A673 (cell line): ENCODE measurements at regions not wholly inside any gene's neighbourhood (a gene's known extent, or its start where the extent isn't known, plus 50 kb on each side); places are given as distances from the start of the nearest gene placed in this dataset.
"Not testable (repeated sequence)": the region's sequence is repeated elsewhere in the genome, so short reads cannot be mapped to it uniquely, and the experiment has no call there.

Source experiments
- BruUV-seq: library from RNA; stranded (reverse); fragments of 400-500 nt; replicated peaks from 2 replicates; lab custom pipeline; 2021; lab: Mats Ljungman, UMichigan
- CTCF ChIA-PET: fragments of 300-600 bp; sonication (Branson Sonifier 250); formaldehyde crosslinking; loops from one replicate; lab custom pipeline; 2022; ENCODE audit warnings: antibody characterized with exemption; lab: Charles Lee
- POLR2A ChIA-PET: fragments of 300-600 bp; sonication (Branson Sonifier 250); formaldehyde crosslinking; loops from one replicate; lab custom pipeline; 2022; ENCODE audit warnings: antibody characterized with exemption; ENCODE audit not compliant: low non-redundant PET; lab: Charles Lee
- DNase-seq: peaks from one replicate; pipeline ENCODE4 v3.0.0-alpha.2; 2015; ENCODE audit warnings: low spot score
- H3K27ac ChIP-seq: fragments of 200-600 bp; sonication (generic); 2 replicates; pipeline ENCODE4 v1.5.1; 2016; ENCODE audit warnings: mixed run types, low read depth, mild to moderate bottlenecking, mixed read lengths, antibody characterized with exemption, low read length; ENCODE audit not compliant: poor library complexity, severe bottlenecking
- H3K27me3 ChIP-seq: fragments of 200-600 bp; sonication (generic); replicated peaks from 2 replicates; pipeline ENCODE4 v1.6.1; 2017; ENCODE audit warnings: mixed run types, low read depth, mild to moderate bottlenecking, mixed read lengths, antibody characterized with exemption, low read length; ENCODE audit not compliant: insufficient read depth, poor library complexity
- H3K36me3 ChIP-seq: fragments of 200-600 bp; sonication (generic); 2 replicates; pipeline ENCODE4 v1.6.1; 2016; ENCODE audit warnings: mixed run types, mild to moderate bottlenecking, mixed read lengths, antibody characterized with exemption, low read length; ENCODE audit not compliant: insufficient read depth, poor library complexity, severe bottlenecking
- H3K4me1 ChIP-seq: fragments of 200-600 bp; sonication (generic); 2 replicates; pipeline ENCODE4 v1.6.1; 2017; ENCODE audit warnings: mixed run types, mild to moderate bottlenecking, mixed read lengths, antibody characterized with exemption, low read length; ENCODE audit not compliant: insufficient read depth, poor library complexity, severe bottlenecking
- H3K4me3 ChIP-seq: fragments of 200-600 bp; sonication (generic); 2 replicates; pipeline ENCODE4 v1.5.1; 2016; ENCODE audit warnings: low read depth, mixed run types, mild to moderate bottlenecking, mixed read lengths, low read length; ENCODE audit not compliant: poor library complexity, severe bottlenecking
- H3K9me3 ChIP-seq: fragments of 200-600 bp; sonication (generic); 2 replicates; pipeline ENCODE4 v1.6.1; 2016; ENCODE audit warnings: mixed run types, low read depth, mild to moderate bottlenecking, mixed read lengths, antibody characterized with exemption, low read length; ENCODE audit not compliant: poor library complexity, severe bottlenecking
- EZH2 ChIP-seq: fragments of 200-600 bp; sonication (generic); IDR thresholded peaks from 2 replicates; pipeline ENCODE4 v1.6.1; 2017; ENCODE audit warnings: borderline replicate concordance, low read depth, mild to moderate bottlenecking, mixed read lengths, antibody characterized with exemption, low read length; ENCODE audit not compliant: poor library complexity, severe bottlenecking
- intact Hi-C: fragments of 100-400 bp; cut with micrococcal nuclease; formaldehyde crosslinking; loops from one replicate; pipeline ENCODE4 v1.10.0; 2022; ENCODE audit not compliant: unreplicated experiment
- TF ChIP-seq, protein P1 (sequence below): fragments of 300-800, 200-600 bp; sonication (generic); conservative IDR thresholded peaks from 2 replicates; pipeline ENCODE4 v1.5.1; 2017; ENCODE audit warnings: low read depth, mild to moderate bottlenecking, antibody characterized with exemption, low read length, moderate library complexity, mixed read lengths

DNA sequence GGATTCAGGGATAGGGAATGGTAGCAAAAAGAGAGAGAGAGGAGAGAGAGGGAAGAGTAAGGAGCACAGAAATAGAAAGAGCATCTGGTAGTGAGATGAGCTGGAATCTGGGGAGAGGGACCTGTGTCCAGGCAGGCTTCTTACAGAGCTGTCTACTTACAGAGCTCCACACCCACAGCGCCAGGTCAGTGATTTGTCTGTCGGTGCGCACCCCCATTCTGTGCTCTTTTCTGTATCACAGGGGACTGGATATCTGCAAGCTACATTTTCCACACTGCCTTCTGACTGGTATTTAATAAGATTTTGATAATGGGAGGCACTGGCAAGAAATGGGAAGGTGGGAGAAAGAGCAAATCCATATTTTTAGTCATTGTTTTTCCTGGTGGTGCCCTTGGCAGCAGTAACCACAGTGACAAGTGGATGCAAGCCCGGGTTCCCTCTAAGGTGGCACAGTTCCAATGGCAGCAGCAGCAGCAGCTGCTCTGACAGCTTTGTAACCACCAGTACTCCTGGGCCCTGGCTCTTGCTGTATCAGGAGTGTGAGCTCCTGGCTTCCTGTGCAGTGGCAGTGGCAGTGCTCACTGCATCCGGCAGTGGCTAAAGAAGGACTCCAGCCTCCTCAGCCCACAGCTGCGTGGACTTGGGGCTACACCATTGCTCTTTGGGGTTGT is 300.5 kb downstream of the TRIML1 start:
- peak; percentile 57 for DNase-seq
- peaks cover 40% of the 10 kb centered on the region for H3K4me1 ChIP-seq
- H3K27ac ChIP-seq = no peak overlapping the region
- intact Hi-C loops = no loop called here
- TF ChIP-seq, protein P1, sequence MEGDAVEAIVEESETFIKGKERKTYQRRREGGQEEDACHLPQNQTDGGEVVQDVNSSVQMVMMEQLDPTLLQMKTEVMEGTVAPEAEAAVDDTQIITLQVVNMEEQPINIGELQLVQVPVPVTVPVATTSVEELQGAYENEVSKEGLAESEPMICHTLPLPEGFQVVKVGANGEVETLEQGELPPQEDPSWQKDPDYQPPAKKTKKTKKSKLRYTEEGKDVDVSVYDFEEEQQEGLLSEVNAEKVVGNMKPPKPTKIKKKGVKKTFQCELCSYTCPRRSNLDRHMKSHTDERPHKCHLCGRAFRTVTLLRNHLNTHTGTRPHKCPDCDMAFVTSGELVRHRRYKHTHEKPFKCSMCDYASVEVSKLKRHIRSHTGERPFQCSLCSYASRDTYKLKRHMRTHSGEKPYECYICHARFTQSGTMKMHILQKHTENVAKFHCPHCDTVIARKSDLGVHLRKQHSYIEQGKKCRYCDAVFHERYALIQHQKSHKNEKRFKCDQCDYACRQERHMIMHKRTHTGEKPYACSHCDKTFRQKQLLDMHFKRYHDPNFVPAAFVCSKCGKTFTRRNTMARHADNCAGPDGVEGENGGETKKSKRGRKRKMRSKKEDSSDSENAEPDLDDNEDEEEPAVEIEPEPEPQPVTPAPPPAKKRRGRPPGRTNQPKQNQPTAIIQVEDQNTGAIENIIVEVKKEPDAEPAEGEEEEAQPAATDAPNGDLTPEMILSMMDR = no peak
- no peak for TF ChIP-seq EZH2
- ChIA-PET CTCF (no interaction called here), POLR2A (no interaction called here)
- H3K4me3 ChIP-seq = no peak overlapping the region
- H3K36me3 ChIP-seq = no peaks in the 10 kb centered on the region
- H3K27me3 ChIP-seq = no peaks in the 10 kb centered on the region
- H3K9me3 ChIP-seq = no peaks in the 10 kb centered on the region
- no TSS peak for BruUV-seq

DNA sequence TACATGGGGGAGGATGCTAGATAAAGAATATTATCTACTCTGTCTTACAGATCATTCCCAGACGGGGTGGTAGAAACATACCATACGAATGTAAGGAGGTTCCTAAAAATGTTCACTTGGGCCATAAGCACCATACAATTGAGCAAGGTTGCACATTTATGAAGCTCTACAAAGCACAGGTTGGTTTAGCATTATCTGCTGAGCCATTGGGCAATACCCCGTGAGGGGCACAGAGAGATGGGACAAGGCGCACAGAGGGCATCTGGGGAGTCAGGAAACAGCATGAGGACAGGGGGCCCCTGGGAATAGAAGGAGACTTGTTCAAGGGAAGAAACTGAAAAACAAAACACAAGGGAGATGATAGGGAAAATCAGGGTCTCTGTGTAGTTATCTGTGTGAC is 305.3 kb downstream of the TRIML1 start:
- Histone ChIP-seq H3K27ac (peak overlapping the region; percentile 79), H3K4me1 (peaks cover 21% of the 10 kb centered on the region), H3K4me3 (no peak overlapping the region), H3K27me3 (no peaks in the 10 kb centered on the region), H3K9me3 (no peaks in the 10 kb centered on the region), H3K36me3 (no peaks in the 10 kb centered on the region)
- TF ChIP-seq, protein P1 = no peak
- TF ChIP-seq EZH2 = no peak
- CTCF ChIA-PET = no interaction called here
- DNase-seq = peak; percentile 48
- BruUV-seq = no TSS peak
- POLR2A ChIA-PET = no interaction called here
- intact Hi-C loops = no loop called here

DNA sequence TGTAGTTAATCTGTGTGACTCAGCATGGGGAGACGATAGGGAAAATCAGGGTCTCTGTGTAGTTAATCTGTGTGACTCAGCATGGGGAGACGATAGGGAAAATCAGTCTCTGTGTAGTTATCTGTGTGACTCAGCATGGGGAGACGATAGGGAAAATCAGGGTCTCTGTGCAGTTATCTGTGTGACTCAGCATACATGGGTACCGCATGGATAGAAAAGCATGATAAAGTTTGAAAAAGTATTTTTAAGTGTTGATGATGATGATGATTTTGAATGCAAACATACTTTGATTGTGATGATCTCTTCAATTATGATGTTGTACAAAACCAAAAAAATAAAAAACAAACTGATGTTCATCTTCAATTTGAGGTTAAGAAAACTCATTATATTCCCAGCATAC is 309.8 kb downstream of the TRIML1 start:
- H3K27me3 ChIP-seq, CTCF ChIA-PET, DNase-seq, H3K4me3 ChIP-seq, H3K36me3 ChIP-seq, POLR2A ChIA-PET, H3K9me3 ChIP-seq, intact Hi-C loops: not testable (repeated sequence)
- Histone ChIP-seq H3K4me1 (peaks cover 23% of the 10 kb centered on the region), H3K27ac (peak overlapping the region; percentile 64)
- TSS peak; percentile 86 for BruUV-seq

DNA sequence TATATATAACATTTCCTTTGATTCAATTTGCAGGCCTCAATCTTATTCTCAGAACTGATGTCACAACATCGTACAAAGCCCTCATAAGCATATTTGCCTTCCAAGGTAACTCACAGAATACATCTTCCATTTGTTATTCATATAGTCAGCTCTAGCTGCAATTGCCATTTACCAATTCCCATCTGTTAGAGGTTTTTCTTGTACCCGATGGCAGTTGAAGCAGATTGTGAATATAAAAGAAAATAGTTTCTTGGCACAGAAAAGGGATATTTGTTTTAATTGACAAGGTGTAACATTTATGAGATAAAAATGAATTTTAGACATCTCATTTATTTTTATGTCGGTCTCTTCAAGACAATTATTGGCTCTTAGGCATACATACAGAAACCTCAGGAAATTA is 311.3 kb downstream of the TRIML1 start:
- Histone ChIP-seq H3K27ac (no peak overlapping the region), H3K4me3 (no peak overlapping the region), H3K36me3 (no peaks in the 10 kb centered on the region), H3K4me1 (peaks cover 15% of the 10 kb centered on the region), H3K9me3 (no peaks in the 10 kb centered on the region), H3K27me3 (no peaks in the 10 kb centered on the region)
- no peak for TF ChIP-seq EZH2
- TF ChIP-seq, protein P1 = no peak
- ChIA-PET POLR2A (no interaction called here), CTCF (no interaction called here)
- intact Hi-C loops = no loop called here
- no TSS peak for BruUV-seq
- DNase-seq = no peak
